Vagina (tissue), 2 donors: ENCODE measurements at regions not wholly inside any gene's neighbourhood (a gene's known extent, or its start where the extent isn't known, plus 50 kb on each side); places are given as distances from the start of the nearest gene placed in this dataset.

Source experiments
- POLR2A ChIP-seq, 2 donors: fragments of 450-650 bp; IDR thresholded peaks; one replicate each; pipeline ENCODE4 v1.6.1; 2017; ENCODE audit warnings: antibody characterized with exemption in 2 of 2, mild to moderate bottlenecking in 2 of 2, moderate library complexity in 2 of 2
- TF ChIP-seq, protein P1 (sequence below), 3 experiments: fragments of 450-650 bp in 2 of 3; fragments of 200-600 bp in 1 of 3; sonication (generic) in 1 of 3; IDR thresholded peaks; one replicate each; pipeline ENCODE4 v1.5.1; 2017 to 2019; ENCODE audit warnings: antibody characterized with exemption in 3 of 3, mild to moderate bottlenecking in 2 of 3, moderate library complexity in 2 of 3

DNA sequence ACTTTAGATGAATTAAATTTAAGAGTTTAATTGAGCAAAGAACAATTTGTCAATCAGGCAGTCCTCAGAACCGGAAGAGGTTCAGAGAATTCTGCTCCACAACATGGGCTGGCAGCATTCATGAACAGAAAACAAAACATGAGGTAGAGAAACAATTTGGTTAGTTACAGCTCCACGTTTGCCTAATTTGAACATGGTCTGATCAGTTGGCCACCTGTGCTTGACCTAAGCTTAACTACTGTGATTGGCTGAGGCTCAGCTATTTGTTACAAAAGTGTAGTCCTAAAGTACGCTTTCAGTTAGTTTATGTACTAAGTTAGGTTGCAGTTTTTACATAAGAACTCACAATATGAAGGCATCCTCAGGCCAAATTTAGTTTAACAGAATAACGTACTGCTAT lies 258.6 kb downstream of the ADAM29 start:
- TF ChIP-seq, protein P1, sequence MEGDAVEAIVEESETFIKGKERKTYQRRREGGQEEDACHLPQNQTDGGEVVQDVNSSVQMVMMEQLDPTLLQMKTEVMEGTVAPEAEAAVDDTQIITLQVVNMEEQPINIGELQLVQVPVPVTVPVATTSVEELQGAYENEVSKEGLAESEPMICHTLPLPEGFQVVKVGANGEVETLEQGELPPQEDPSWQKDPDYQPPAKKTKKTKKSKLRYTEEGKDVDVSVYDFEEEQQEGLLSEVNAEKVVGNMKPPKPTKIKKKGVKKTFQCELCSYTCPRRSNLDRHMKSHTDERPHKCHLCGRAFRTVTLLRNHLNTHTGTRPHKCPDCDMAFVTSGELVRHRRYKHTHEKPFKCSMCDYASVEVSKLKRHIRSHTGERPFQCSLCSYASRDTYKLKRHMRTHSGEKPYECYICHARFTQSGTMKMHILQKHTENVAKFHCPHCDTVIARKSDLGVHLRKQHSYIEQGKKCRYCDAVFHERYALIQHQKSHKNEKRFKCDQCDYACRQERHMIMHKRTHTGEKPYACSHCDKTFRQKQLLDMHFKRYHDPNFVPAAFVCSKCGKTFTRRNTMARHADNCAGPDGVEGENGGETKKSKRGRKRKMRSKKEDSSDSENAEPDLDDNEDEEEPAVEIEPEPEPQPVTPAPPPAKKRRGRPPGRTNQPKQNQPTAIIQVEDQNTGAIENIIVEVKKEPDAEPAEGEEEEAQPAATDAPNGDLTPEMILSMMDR (IDR thresholded peaks at IDR 0.05): no peak
- no peak for TF ChIP-seq POLR2A (IDR thresholded peaks at IDR 0.05)
